8988T (cell line): ENCODE measurements at regions not wholly inside any gene's neighbourhood (a gene's known extent, or its start where the extent isn't known, plus 50 kb on each side); places are given as distances from the start of the nearest gene placed in this dataset.
"Not testable (repeated sequence)": the region's sequence is repeated elsewhere in the genome, so short reads cannot be mapped to it uniquely, and the experiment has no call there.

Experiments used
- DNase-seq: peaks from one replicate; pipeline ENCODE4 v3.0.0; 2011

DNA sequence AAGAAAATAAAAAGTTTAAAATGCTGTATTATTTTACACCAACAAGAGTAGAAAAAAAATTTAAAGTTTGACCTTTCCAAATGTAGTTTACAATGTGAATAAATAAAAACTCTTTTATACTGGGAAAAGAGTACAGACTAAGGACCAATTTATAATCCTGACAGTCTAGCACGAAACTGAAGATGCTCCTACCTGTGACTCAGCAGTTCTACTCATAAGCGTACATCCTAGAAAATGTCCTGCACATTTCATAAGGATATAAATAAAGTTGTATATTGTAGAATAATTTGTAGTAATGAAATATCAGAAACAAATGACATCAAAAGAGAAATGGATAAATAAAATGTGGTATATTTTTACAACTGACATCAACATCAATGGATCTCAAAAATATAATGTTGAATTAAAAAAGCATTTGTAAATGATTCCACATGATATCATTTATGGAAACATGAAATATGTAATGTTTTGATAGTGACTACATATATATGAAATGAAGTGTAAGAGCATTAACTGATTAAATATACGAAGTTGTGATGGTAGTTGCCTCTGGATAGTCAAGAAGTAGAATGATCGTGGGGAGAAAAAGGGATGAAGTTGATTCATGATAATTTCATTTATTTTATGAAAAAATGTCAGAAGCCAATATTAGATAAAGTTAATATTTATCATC, 161.3 kb upstream of the CBLB start:
- DNase-seq: no peak

- DNase-seq: no peak
Measured at GRCh38 chr3:106030627-106030963, 161.8 kb upstream of the CBLB start.

- DNase-seq: no peak
Measured at GRCh38 chr3:106032479-106032878, 163.7 kb upstream of the CBLB start.

GRCh38 chr3:106033654-106034053, 164.8 kb upstream of the CBLB start:
- no peak for DNase-seq

- no peak for DNase-seq
Measured at GRCh38 chr3:106034313-106034712, 165.5 kb upstream of the CBLB start.

DNA sequence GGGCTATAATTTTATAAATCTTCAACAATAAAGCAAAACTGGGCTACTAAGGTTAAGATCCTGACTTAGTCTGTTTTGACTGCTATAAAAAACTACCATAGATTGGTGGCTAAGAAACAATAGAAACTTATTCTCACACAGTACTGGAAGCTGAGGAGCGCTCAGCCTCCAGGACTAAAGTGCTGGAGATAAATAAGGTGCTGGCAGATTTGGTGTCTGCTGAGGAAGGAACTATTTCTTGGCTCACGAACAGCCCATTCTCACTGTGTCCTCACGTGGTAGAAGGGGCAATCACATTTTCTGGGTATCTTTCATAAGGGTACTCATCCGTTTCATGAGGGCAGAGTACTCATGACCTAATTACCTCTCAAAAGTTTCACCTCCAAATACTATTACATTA, 166.8 kb upstream of the CBLB start:
- no peak for DNase-seq

GRCh38 chr3:106036696-106037095, 167.9 kb upstream of the CBLB start:
- no peak for DNase-seq

DNA sequence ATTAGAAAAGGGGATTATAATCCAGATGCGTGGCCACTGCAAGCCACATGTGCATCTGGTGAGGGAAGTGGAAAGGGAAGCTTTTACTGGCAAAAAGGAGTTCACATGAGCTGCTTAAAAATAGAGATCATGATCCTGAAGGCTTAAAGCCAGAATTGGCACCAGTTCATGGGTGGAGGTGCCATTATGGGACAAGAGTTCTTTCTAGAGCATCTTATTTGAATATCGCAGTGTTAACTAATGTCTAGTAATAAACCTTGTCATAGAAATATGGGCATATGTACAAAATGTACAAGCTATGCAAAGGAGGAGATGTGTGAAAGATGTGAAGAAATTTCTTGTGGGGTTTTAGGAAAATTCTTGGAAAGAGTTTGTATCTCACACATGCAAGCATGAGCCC, 178.4 kb upstream of the CBLB start:
- DNase-seq: no peak

GRCh38 chr3:106048946-106049481, 180.2 kb upstream of the CBLB start:
- DNase-seq: no peak

DNA sequence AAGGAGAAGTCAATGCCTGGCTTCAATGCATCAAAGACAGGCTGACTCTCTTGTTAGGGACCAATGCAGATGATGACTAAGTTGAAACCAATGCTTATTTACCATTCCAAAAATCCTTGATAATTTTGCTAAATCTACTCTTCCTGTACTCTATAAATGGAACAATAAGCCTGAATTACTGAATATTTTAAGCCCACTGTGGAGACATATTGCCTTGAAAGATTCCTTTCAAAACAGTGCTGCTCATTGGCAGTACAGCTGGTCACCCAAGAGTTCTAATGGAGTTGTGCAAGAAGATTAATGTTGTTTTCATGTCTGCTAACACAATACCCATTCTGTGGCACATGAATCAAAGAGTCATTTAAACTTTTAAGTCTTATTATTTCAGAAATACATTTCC, 181.0 kb upstream of the CBLB start:
- DNase-seq: no peak

GRCh38 chr3:106056931-106057330, 188.1 kb upstream of the CBLB start:
- no peak for DNase-seq

DNA sequence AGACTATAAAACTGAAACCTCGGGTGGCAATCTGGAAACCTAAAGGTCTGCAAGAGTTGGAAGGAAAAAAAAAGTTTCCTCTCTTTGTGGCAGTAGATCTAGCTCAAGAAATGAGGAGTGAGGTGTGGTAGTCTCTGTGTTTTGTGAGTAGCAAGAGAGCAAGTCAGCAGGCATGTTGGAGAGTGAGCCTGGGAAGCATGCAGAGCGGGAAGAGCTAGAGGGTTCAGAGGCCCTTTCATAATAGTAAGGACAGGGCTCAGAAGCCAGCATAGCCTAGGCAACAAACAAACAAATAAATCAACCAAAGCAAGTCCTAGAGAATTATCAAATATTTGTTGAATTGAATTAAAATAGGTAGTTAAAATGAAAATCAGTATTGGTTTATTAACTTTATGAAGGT, 189.7 kb upstream of the CBLB start:
- DNase-seq: no peak

- no peak for DNase-seq
Measured at GRCh38 chr3:106059953-106060517, 191.2 kb upstream of the CBLB start.

- no peak for DNase-seq
Measured at GRCh38 chr3:106063909-106064308, 195.1 kb upstream of the CBLB start.

DNA sequence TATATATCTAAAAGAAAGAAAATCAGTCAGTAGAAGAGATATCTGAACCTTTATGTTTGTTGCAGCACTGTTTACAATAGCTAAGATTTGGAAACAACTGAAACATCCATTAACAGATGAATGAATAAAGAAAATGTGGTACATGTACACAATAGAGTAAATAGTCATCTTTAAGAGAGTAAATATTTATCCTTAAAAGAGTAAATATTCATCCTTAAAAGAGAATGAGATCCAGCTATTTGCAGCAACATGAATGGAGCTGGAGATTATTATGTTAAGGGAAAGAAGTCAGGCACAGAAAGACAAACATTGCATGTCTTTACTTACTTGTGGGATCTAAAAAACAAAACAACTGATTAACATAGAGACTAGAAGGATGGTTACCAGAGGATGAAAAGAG, 197.0 kb upstream of the CBLB start:
- no peak for DNase-seq

DNA sequence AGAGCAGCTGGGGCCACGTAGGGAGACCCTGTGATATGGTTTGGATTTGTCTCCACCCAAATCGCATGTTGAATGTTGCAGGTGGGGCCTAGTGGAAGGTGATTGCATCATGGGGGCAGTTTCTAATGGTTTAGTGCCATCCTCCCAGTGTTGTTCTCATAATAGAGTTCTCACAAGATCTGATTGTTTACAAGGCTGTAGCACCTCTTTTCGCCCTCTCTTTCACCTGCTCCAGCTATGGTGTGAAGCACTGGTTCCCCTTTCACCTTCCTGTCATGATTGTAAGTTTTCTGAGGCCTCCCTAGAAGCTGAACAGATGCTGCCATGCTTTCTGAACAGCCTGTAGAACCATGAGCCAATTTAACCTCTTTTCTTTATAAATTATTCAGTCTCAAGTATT, 198.9 kb upstream of the CBLB start:
- DNase-seq: no peak

GRCh38 chr3:106068381-106068780, 199.6 kb upstream of the CBLB start:
- no peak for DNase-seq

GRCh38 chr3:106068795-106069194, 200.0 kb upstream of the CBLB start:
- no peak for DNase-seq

DNA sequence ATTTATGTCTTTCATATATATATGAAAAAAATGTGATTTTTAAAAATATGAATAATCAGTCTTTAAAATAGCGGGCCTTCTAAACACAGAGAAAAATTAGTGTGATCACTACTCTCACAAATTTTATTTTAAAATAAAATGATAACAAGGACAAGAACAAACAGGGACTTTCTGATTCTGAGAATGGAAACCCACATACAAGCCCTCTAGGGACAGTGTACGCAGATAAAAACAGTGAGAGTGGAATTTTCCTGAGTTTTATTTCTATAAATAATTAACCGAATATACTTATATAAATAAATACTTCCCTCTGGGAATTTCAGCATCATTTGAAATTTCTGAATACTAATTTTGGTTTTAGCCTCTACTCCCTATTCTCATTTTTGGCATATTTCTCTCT, 201.4 kb upstream of the CBLB start:
- no peak for DNase-seq

DNA sequence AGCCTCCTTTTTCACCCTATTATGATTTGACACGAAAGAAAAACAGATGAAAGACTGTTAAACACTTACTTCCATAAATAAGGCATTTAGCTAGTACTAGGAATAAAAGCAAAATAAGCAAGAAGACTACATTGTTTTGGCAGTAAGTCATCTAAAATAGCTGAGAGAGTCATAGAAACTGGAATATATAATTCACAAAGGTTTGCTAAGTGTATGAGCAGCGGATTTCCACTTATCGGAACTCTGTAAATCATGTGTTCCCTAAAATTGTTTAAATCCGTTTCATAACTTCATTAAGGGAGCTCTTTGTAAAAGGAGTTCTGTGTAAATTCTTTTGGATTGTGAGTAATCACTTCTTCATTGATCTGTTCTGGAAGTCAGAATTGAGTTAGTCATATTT, 202.5 kb upstream of the CBLB start:
- no peak for DNase-seq

DNA sequence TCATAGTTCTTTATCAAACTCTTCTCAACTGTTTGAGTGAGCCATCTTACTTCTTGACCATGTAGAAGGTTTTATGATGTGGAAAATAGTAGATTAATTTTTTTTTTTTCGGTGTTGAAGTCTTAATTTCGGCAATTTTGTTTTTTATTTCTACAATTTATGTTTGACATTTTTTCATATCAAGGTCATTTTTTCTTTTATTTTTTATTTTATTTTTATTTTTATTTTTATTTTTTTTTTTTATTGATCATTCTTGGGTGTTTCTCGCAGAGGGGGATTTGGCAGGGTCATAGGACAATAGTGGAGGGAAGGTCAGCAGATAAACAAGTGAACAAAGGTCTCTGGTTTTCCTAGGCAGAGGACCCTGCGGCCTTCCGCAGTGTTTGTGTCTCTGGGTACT, 203.8 kb upstream of the CBLB start:
- DNase-seq: not testable (repeated sequence)

GRCh38 chr3:106073806-106074205, 205.0 kb upstream of the CBLB start:
- DNase-seq: not testable (repeated sequence)

DNA sequence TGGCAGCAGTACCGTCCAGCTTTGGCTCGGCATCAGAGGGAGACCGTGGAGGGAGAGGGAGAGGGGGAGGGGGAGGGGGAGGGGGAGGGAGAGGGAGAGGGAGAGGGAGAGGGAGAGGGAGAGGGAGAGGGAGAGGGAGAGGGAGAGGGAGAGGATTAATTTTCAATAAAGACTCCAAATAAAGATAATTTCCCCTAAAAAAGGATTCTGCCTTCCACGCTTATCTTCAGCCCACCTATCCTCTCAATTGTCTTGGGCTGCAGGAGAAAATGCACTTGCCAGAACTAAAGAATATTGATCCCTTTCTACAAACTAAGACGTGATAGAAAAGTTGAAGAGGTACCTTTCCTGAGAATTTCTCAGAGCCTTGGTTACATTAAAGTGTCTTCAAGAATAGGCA, 206.9 kb upstream of the CBLB start:
- DNase-seq: not testable (repeated sequence)

- no peak for DNase-seq
Measured at GRCh38 chr3:106078635-106079034, 209.8 kb upstream of the CBLB start.

DNA sequence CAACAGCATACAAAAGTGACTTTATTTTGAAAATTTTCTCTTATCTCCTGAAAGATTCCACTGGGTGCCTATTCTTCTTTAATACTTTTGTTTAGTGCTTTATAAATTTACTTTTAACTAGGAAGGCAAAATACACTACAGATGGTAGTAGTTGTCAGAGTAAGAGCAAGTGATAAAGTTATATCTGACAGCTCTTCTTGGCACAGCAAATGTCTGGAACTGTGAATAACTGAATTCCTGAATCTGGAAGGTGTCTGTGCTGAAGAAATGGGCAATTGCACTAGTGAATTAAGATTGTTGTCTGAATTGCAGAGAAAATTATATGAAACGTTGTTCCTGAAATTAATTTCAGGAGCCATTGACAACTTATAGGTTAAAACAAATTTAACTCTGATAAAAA, 213.8 kb upstream of the CBLB start:
- DNase-seq: no peak
